HepG2 (cell line): ENCODE measurements at regions not wholly inside any gene's neighbourhood (a gene's known extent, or its start where the extent isn't known, plus 50 kb on each side); places are given as distances from the start of the nearest gene placed in this dataset.

ENCODE experiments used
- CENPBD1 ChIP-seq: sonication (generic); formaldehyde crosslinking; IDR thresholded peaks from 2 replicates; pipeline ENCODE4 v1.8.0; 2022; ENCODE audit warnings: missing genetic modification reagents, low read depth, mild to moderate bottlenecking, borderline replicate concordance
- FOXK2 ChIP-seq: fragments of 450-650 bp; IDR thresholded peaks from 2 replicates; pipeline ENCODE4 v1.6.1; 2016
- HDAC1 ChIP-seq: sonication (generic); formaldehyde crosslinking; IDR thresholded peaks from 2 replicates; pipeline ENCODE4 v1.5.1; 2020; ENCODE audit warnings: mild to moderate bottlenecking, missing genetic modification reagents
- MED8 ChIP-seq: sonication (generic); formaldehyde crosslinking; IDR thresholded peaks from 2 replicates; pipeline ENCODE4 v1.8.1; 2023; ENCODE audit warnings: mild to moderate bottlenecking, missing genetic modification reagents; ENCODE audit not compliant: insufficient replicate concordance
- NKX3-1 ChIP-seq: sonication (generic); formaldehyde crosslinking; IDR thresholded peaks from 2 replicates; pipeline ENCODE4 v1.5.0; 2020; ENCODE audit warnings: missing genetic modification reagents
- NR0B2 ChIP-seq: sonication (generic); formaldehyde crosslinking; IDR thresholded peaks from 2 replicates; pipeline ENCODE4 v1.4.0; 2020; ENCODE audit warnings: mild to moderate bottlenecking, missing genetic modification reagents
- RNF219 ChIP-seq: sonication (generic); formaldehyde crosslinking; IDR thresholded peaks from 2 replicates; pipeline ENCODE4 v1.5.0; 2020; ENCODE audit warnings: mild to moderate bottlenecking, missing genetic modification reagents
- SIX1 ChIP-seq: sonication (generic); formaldehyde crosslinking; IDR thresholded peaks from 2 replicates; pipeline ENCODE4 v1.4.0; 2020; ENCODE audit warnings: missing genetic modification reagents, borderline replicate concordance
- SMAD9 ChIP-seq: sonication (generic); formaldehyde crosslinking; IDR thresholded peaks from 2 replicates; pipeline ENCODE4 v1.5.1; 2020; ENCODE audit warnings: mild to moderate bottlenecking, missing genetic modification reagents
- SPEN ChIP-seq: sonication (generic); formaldehyde crosslinking; IDR thresholded peaks from 2 replicates; pipeline ENCODE4 v1.5.1; 2020; ENCODE audit warnings: low read depth, mild to moderate bottlenecking, missing genetic modification reagents
- ZNF225 ChIP-seq: sonication (generic); formaldehyde crosslinking; IDR thresholded peaks from 2 replicates; pipeline ENCODE4 v1.4.0; 2020; ENCODE audit warnings: mild to moderate bottlenecking, missing genetic modification reagents
- ZNF280D ChIP-seq: sonication (generic); formaldehyde crosslinking; IDR thresholded peaks from 2 replicates; pipeline ENCODE4 v1.5.1; 2020; ENCODE audit warnings: mild to moderate bottlenecking, missing genetic modification reagents
- TF ChIP-seq, protein P1 (sequence below): conservative IDR thresholded peaks from 2 replicates; pipeline ENCODE4 v1.6.1; 2018; ENCODE audit warnings: missing genetic modification reagents
- TF ChIP-seq, protein P2 (sequence below): sonication (generic); formaldehyde crosslinking; IDR thresholded peaks from 2 replicates; pipeline ENCODE4 v1.8.1; 2022; ENCODE audit warnings: low read depth, mild to moderate bottlenecking, missing genetic modification reagents
- TF ChIP-seq, protein P3 (sequence below): IDR thresholded peaks from 2 replicates; pipeline ENCODE4 v1.6.1; 2016

DNA sequence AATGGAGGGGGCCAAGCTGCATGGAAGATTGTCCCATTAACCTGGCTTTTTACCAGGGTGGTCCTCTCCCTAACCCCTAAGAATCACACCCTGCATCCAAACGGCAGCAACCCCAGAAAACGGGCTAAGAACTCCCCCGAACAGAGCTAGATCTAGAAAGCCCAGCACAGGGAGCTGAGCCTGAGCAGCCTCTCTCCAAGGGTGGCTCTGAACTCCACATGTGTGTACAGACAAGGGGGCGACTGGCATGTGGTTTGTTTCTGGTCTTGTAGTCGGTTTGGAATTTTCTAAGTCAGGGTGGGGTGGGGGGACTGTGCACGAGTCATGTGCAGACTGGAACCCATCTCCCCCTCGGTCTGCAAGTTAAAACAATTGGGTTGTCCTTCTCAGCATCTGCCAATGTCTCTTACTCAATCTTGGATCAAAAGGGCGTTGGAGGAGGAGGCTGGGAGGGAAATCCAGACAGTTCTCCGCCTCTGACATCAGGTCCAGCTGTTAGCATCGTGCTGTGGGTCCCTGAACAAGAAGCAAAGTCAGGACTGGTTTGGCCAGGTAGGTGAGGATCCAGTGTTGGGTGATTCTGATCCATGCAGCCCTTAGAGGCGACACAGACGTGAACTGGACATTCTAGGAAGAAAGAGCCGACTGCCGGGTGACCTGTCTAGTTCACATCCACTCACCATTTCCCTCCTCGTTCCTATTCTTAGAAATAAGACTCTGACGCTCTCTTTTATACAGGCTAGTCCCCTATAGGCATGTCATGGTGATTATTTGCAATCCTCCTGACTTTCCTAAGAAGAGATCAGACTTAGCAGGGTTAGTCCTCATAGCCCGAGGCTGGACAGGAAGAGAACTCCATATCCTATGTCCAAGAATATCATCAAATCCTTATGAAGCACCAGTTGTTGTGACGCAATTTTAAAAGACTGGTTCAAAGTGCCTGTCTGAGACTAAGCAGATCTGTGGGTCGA lies 381.8 kb downstream of the SOX9 start (continued):
- no peak for TF ChIP-seq ZNF280D (CRISPR knock-in tag)
- 0 out of 2 replicates have a peak, but pooled peaks have one; percentile 46 for TF ChIP-seq SIX1 (CRISPR knock-in tag)
- 0 out of 2 replicates have a peak, but pooled peaks have one; percentile 34 for TF ChIP-seq SPEN (CRISPR knock-in tag)
- TF ChIP-seq ZNF225, result peak; percentile 58; the same call in 1 of the 2 replicates
- TF ChIP-seq HDAC1 (CRISPR knock-in tag), result peak; percentile 56
- no peak for TF ChIP-seq SMAD9 (CRISPR knock-in tag)
- TF ChIP-seq, protein P1, sequence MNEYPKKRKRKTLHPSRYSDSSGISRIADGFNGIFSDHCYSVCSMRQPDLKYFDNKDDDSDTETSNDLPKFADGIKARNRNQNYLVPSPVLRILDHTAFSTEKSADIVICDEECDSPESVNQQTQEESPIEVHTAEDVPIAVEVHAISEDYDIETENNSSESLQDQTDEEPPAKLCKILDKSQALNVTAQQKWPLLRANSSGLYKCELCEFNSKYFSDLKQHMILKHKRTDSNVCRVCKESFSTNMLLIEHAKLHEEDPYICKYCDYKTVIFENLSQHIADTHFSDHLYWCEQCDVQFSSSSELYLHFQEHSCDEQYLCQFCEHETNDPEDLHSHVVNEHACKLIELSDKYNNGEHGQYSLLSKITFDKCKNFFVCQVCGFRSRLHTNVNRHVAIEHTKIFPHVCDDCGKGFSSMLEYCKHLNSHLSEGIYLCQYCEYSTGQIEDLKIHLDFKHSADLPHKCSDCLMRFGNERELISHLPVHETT (CRISPR knock-in tag), result no peak
- peak; percentile 86; the same call in 1 of the 2 replicates for TF ChIP-seq NKX3-1 (CRISPR knock-in tag)
- peak; percentile 51 for TF ChIP-seq MED8
- peak; percentile 68; the same call in 1 of the 2 replicates for TF ChIP-seq NR0B2
- TF ChIP-seq CENPBD1 (CRISPR knock-in tag), result no peak
- TF ChIP-seq, protein P2, sequence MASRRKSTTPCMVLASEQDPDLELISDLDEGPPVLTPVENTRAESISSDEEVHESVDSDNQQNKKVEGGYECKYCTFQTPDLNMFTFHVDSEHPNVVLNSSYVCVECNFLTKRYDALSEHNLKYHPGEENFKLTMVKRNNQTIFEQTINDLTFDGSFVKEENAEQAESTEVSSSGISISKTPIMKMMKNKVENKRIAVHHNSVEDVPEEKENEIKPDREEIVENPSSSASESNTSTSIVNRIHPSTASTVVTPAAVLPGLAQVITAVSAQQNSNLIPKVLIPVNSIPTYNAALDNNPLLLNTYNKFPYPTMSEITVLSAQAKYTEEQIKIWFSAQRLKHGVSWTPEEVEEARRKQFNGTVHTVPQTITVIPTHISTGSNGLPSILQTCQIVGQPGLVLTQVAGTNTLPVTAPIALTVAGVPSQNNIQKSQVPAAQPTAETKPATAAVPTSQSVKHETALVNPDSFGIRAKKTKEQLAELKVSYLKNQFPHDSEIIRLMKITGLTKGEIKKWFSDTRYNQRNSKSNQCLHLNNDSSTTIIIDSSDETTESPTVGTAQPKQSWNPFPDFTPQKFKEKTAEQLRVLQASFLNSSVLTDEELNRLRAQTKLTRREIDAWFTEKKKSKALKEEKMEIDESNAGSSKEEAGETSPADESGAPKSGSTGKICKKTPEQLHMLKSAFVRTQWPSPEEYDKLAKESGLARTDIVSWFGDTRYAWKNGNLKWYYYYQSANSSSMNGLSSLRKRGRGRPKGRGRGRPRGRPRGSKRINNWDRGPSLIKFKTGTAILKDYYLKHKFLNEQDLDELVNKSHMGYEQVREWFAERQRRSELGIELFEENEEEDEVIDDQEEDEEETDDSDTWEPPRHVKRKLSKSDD, result peak; percentile 93
- TF ChIP-seq, protein P3, sequence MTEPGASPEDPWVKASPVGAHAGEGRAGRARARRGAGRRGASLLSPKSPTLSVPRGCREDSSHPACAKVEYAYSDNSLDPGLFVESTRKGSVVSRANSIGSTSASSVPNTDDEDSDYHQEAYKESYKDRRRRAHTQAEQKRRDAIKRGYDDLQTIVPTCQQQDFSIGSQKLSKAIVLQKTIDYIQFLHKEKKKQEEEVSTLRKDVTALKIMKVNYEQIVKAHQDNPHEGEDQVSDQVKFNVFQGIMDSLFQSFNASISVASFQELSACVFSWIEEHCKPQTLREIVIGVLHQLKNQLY (CRISPR knock-in tag), result peak; percentile 30; the same call in 1 of the 2 replicates
- peak; percentile 24; the same call in 1 of the 2 replicates for TF ChIP-seq RNF219 (CRISPR knock-in tag)
- no peak for TF ChIP-seq FOXK2
